Activated T-cell treated with anti-CD3 and anti-CD28 coated beads, Interleukin-2, amount 50 U/mL, for 24 hours (primary cell): ENCODE measurements at regions not wholly inside any gene's neighbourhood (a gene's known extent, or its start where the extent isn't known, plus 50 kb on each side); places are given as distances from the start of the nearest gene placed in this dataset.

Experiments used
- DNase-seq: peaks from one replicate; pipeline ENCODE4 v3.0.0-alpha.2; 2020
- H3K27ac Mint-ChIP-seq: 2 replicates; pipeline ENCODE4 v1.8.0; 2020; ENCODE audit warnings: mild to moderate bottlenecking, mixed read lengths
- H3K27me3 Mint-ChIP-seq: 2 replicates; pipeline ENCODE4 v1.8.0; 2020; ENCODE audit warnings: mixed read lengths
- H3K36me3 Mint-ChIP-seq: 2 replicates; pipeline ENCODE4 v1.8.0; 2020; ENCODE audit warnings: low read depth, mixed read lengths
- H3K4me1 Mint-ChIP-seq: 2 replicates; pipeline ENCODE4 v1.8.0; 2020; ENCODE audit warnings: low read depth, mixed read lengths
- H3K4me3 Mint-ChIP-seq: 2 replicates; pipeline ENCODE4 v1.8.0; 2020; ENCODE audit warnings: mild to moderate bottlenecking, moderate library complexity, mixed read lengths
- H3K9me3 Mint-ChIP-seq: 2 replicates; pipeline ENCODE4 v1.8.0; 2020; ENCODE audit warnings: mixed read lengths

DNA sequence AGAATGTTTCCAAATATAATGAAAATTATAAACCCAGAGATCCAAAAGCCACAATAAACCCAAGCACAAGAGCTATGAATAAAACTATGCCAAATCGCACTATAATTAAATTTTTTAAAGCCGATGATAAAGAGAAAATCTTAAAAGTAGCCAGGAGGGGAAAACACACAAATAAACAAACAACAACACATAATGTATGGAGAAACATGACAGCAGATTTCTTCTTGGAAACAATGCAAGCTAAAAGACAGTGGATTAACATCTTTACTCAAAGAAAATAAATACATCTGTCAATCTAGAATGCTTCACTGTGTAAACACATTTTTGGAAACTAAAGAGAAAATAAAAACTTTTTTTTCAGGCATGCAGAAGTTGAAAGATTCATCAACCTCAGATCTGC lies 53.0 kb upstream of the SMOX start:
- Mint-ChIP-seq H3K36me3 (no peaks in the 10 kb centered on the region), H3K4me3 (no peak overlapping the region), H3K9me3 (no peaks in the 10 kb centered on the region), H3K4me1 (peaks cover 9% of the 10 kb centered on the region), H3K27me3 (peaks cover 2% of the 10 kb centered on the region), H3K27ac (no peak overlapping the region)
- DNase-seq = no peak

GRCh38 chr20:4091490-4092479 lies 56.8 kb upstream of the SMOX start:
- Mint-ChIP-seq H3K27me3 (peaks cover 2% of the 10 kb centered on the region), H3K4me3 (no peak overlapping the region), H3K4me1 (peaks cover 6% of the 10 kb centered on the region), H3K27ac (no peak overlapping the region), H3K36me3 (no peaks in the 10 kb centered on the region), H3K9me3 (no peaks in the 10 kb centered on the region)
- peak; percentile 61 for DNase-seq

DNA sequence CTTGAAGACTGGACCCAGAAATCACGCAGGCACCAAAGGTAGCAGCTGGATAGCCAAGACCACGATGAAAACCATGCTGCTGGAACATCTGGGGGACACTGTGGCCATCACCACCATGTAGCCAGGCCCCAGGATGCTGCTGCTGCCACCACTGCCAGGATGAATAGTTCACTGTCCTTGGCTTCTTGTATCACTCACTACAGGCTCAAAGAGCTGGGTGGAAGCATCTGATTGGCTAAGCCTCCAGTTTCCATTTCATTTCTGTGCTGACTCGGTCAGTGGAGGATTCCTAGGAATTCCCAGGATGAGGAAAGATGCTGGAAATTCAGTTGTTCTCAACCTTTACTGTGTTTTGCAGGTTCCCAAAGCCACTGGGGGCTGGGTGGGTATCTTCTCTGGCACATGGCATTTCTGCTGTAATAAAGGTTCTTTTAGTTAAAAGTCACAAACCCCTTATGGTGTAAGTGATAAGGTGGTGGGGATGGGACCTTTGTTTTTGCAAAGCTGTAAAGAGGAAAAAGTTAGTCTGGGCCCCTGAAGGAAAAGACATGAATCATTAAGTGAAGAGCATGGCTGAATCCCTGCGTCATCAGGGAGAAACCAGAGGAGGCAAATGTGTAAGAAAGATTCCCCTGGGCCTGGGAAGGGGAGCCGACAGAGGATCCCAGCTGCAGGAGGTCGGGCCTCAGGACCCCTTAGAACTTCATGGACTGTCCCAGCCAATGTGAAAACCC lies 57.7 kb upstream of the SMOX start:
- DNase-seq = peak; percentile 16
- Mint-ChIP-seq H3K9me3 (no peaks in the 10 kb centered on the region), H3K36me3 (no peaks in the 10 kb centered on the region), H3K4me3 (no peak overlapping the region), H3K4me1 (peaks cover 6% of the 10 kb centered on the region), H3K27ac (no peak overlapping the region), H3K27me3 (peaks cover 2% of the 10 kb centered on the region)

- Mint-ChIP-seq H3K4me3 (no peak overlapping the region), H3K27ac (no peak overlapping the region), H3K36me3 (no peaks in the 10 kb centered on the region), H3K27me3 (peaks cover 2% of the 10 kb centered on the region), H3K4me1 (peaks cover 14% of the 10 kb centered on the region), H3K9me3 (no peaks in the 10 kb centered on the region)
- DNase-seq = peak; percentile 11
Observed at GRCh38 chr20:4089756-4090487, 58.7 kb upstream of the SMOX start.

DNA sequence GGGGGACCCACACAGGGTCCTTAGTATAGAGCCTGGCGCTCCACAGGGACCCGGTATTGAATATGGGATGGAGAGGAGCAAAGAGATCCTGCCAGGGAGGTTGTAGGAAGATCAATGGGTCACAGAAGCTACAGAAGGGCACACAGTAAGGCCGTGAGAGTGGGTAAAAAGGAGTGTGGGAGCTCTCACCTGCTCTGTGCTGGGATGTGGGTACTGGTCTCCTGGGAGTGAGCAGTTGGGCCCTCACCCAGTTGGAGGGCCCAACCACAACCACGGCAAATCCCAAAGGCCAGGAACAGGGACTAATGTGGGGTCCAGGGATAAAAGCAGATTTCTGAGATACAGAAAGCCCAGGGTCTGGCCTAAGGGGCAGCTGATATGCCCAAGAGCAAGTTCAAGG lies 59.9 kb upstream of the SMOX start:
- Mint-ChIP-seq H3K27ac (no peak overlapping the region), H3K36me3 (no peaks in the 10 kb centered on the region), H3K27me3 (no peaks in the 10 kb centered on the region), H3K9me3 (no peaks in the 10 kb centered on the region), H3K4me1 (peaks cover 24% of the 10 kb centered on the region), H3K4me3 (no peak overlapping the region)
- DNase-seq = peak; percentile 19

- Mint-ChIP-seq H3K27me3 (no peaks in the 10 kb centered on the region), H3K9me3 (no peaks in the 10 kb centered on the region), H3K27ac (no peak overlapping the region), H3K36me3 (no peaks in the 10 kb centered on the region), H3K4me3 (no peak overlapping the region), H3K4me1 (peaks cover 31% of the 10 kb centered on the region)
- DNase-seq = no peak
Observed at GRCh38 chr20:4087923-4088322, 60.7 kb upstream of the SMOX start.

GRCh38 chr20:4086771-4087687 lies 61.6 kb upstream of the SMOX start:
- no peaks in the 10 kb centered on the region for H3K36me3 Mint-ChIP-seq
- DNase-seq = no peak
- H3K9me3 Mint-ChIP-seq = no peaks in the 10 kb centered on the region
- no peak overlapping the region for H3K4me3 Mint-ChIP-seq
- H3K27me3 Mint-ChIP-seq = no peaks in the 10 kb centered on the region
- H3K27ac Mint-ChIP-seq = no peak overlapping the region
- peaks cover 39% of the 10 kb centered on the region for H3K4me1 Mint-ChIP-seq

DNA sequence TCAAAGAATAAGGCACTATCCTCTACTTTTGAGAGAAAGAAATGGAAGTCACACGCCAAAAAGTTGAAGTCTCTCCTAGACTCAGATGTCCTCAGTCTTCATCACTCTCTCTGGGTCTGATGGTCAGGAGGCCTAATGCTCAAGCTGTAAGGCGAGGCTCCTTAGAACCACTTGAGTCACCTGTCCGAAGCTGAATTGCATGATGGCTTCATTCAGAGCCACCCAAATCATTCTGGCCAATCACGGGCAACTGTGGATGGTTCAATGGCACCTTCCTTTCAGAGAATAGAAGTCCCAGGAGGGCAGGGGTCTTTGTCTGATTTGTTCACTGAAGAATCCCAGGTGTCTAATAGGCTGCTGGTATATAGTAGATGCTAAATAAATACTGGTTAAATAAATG lies 63.9 kb upstream of the SMOX start:
- no peaks in the 10 kb centered on the region for H3K27me3 Mint-ChIP-seq
- peaks cover 41% of the 10 kb centered on the region for H3K4me1 Mint-ChIP-seq
- no peaks in the 10 kb centered on the region for H3K9me3 Mint-ChIP-seq
- no peak for DNase-seq
- no peak overlapping the region for H3K4me3 Mint-ChIP-seq
- H3K36me3 Mint-ChIP-seq = no peaks in the 10 kb centered on the region
- H3K27ac Mint-ChIP-seq = peak overlapping the region; percentile 52

GRCh38 chr20:4084096-4084495 lies 64.5 kb upstream of the SMOX start:
- Mint-ChIP-seq H3K27ac (no peak overlapping the region), H3K27me3 (no peaks in the 10 kb centered on the region), H3K4me3 (no peak overlapping the region), H3K36me3 (no peaks in the 10 kb centered on the region), H3K4me1 (peaks cover 41% of the 10 kb centered on the region), H3K9me3 (no peaks in the 10 kb centered on the region)
- no peak for DNase-seq

DNA sequence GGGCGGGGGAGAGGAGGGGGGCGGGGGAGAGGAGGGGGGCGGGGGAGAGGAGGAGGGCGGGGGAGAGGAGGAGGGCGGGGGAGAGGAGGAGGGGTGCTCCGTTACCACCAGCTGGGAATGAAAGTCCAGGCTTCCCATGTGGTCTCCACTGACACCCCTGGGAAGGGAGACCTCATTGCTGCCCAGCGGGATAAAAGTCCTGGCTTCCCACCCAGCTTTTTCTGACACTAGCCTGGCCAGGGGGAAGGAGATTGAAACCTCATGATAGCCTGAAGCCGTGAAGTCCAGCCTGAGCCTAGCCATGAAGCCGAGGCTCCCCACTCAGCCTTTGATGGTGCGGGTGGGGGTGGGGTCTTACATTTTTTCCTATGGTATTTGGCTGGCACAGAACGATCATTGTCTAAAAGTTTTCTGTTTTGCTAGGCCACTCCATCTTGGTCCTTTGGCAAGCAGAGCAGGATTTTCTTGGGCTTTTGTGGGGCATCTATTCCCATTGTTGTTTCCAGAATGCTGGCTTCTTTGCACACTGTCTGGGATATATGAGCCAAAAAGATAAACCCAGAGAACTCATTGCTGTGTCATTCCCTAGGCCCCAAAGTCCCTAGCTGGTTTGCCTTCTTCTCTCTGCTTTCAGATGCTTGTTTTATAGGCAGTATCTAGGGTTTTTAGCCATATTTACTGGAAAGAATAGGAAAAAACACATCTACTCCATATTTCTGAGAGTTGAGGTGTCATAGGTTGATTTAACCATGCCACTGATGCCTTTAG lies 65.3 kb upstream of the SMOX start:
- DNase-seq = no peak
- Mint-ChIP-seq H3K9me3 (no peaks in the 10 kb centered on the region), H3K27ac (no peak overlapping the region), H3K27me3 (no peaks in the 10 kb centered on the region), H3K4me1 (peaks cover 47% of the 10 kb centered on the region), H3K4me3 (no peak overlapping the region), H3K36me3 (no peaks in the 10 kb centered on the region)

DNA sequence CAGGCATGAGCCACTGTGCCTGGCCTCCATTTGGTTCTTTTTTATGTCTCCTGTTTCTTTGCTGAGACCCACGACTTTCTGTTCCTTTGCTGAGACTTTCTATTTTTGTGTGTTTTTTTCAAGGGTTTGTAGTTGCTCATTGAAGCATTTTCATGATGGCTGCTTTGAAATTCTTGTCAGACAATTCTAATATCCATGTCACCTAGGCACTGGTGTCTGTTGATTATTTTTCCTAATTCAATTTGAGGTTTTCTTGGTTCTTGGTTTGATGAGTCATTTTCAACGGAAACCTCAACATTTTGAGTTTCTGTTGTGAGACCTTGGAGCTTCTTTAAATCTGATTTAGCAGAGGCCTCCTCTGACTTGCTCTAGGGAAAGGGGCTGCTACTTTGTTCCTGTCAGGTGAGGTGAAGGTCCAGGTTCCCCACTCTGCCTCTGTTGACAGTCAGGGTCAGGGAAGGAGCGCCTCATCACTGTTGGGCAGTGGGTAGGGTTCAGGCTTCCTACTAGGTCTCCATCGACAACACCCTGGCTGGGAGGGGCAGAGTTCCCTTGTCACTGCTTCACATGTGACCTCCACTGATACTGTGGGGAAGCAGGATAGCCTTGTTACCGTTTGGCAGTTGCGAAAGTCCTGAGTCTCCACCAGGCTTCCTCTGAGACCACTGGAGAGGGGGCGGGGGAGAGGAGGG lies 66.1 kb upstream of the SMOX start:
- Mint-ChIP-seq H3K9me3 (no peaks in the 10 kb centered on the region), H3K4me1 (peaks cover 51% of the 10 kb centered on the region), H3K27ac (peak overlapping the region; percentile 83), H3K27me3 (no peaks in the 10 kb centered on the region), H3K4me3 (peak overlapping the region; percentile 51), H3K36me3 (no peaks in the 10 kb centered on the region)
- peak; percentile 72 for DNase-seq

DNA sequence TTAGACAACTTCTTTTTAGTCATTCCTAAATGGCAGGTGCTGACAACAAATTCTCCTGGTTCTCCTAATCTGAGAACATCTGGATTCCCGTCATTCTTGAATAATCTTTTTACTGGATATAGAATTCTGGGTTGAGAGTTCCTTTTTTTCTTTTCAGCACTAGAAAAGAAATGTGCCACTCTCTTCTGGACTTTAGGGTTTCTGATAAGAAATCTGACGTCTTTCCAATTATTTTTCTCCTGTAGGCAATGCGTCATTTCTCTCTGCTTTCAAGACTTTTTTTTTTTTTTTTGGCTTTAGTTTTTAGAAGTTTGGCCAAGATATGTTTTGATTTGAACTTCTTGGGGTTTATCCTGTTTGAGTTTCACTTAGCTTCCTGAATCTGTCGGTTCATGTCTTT lies 66.1 kb upstream of the RNF24 start:
- no peak for DNase-seq
- Mint-ChIP-seq H3K27me3 (no peaks in the 10 kb centered on the region), H3K9me3 (no peaks in the 10 kb centered on the region), H3K36me3 (no peaks in the 10 kb centered on the region), H3K27ac (peak overlapping the region; percentile 29), H3K4me3 (no peak overlapping the region), H3K4me1 (peaks cover 51% of the 10 kb centered on the region)

- Mint-ChIP-seq H3K9me3 (no peaks in the 10 kb centered on the region), H3K27me3 (no peaks in the 10 kb centered on the region), H3K27ac (no peak overlapping the region), H3K4me1 (peaks cover 14% of the 10 kb centered on the region), H3K4me3 (no peak overlapping the region), H3K36me3 (no peaks in the 10 kb centered on the region)
- DNase-seq = no peak
Observed at GRCh38 chr20:4076671-4077070, 61.3 kb upstream of the RNF24 start.
